Loucy (cell line): ENCODE measurements at regions not wholly inside any gene's neighbourhood (a gene's known extent, or its start where the extent isn't known, plus 50 kb on each side); places are given as distances from the start of the nearest gene placed in this dataset.
"Not testable (repeated sequence)": the region's sequence is repeated elsewhere in the genome, so short reads cannot be mapped to it uniquely, and the experiment has no call there.

ENCODE experiments used
- H2AFZ ChIP-seq: fragments of 200-600 bp; sonication (generic); 2 replicates; pipeline ENCODE4 v1.6.0; 2016; ENCODE audit warnings: antibody characterized with exemption, mild to moderate bottlenecking, low read length, moderate library complexity
- H3F3A ChIP-seq: fragments of 200-600 bp; 2 replicates; pipeline ENCODE4 v1.6.0; 2016; ENCODE audit warnings: antibody characterized with exemption, low read depth, mild to moderate bottlenecking
- H3K27me3 ChIP-seq: fragments of 200-600 bp; sonication (generic); 2 replicates; pipeline ENCODE4 v1.6.1; 2014; ENCODE audit warnings: low read length, mild to moderate bottlenecking; ENCODE audit not compliant: insufficient read depth, poor library complexity, severe bottlenecking
- H3K36me3 ChIP-seq: fragments of 200-600 bp; sonication (generic); 2 replicates; pipeline ENCODE4 v1.6.1; 2016; ENCODE audit warnings: low read length; ENCODE audit not compliant: insufficient read depth
- H3K4me1 ChIP-seq: fragments of 200-600 bp; sonication (generic); 2 replicates; pipeline ENCODE4 v1.5.1; 2014; ENCODE audit warnings: low read length, mild to moderate bottlenecking; ENCODE audit not compliant: insufficient read depth, poor library complexity, severe bottlenecking
- H3K4me2 ChIP-seq: fragments of 200-600 bp; sonication (generic); 2 replicates; pipeline ENCODE4 v1.6.0; 2014; ENCODE audit warnings: antibody characterized with exemption, low read length, low read depth, mild to moderate bottlenecking; ENCODE audit not compliant: poor library complexity, severe bottlenecking
- H3K4me3 ChIP-seq: fragments of 200-600 bp; sonication (generic); 2 replicates; pipeline ENCODE4 v1.5.1; 2014; ENCODE audit warnings: low read length, mild to moderate bottlenecking, mixed read lengths; ENCODE audit not compliant: poor library complexity, severe bottlenecking
- H3K79me2 ChIP-seq: fragments of 200-600 bp; sonication (generic); 2 replicates; pipeline ENCODE4 v1.6.1; 2014; ENCODE audit warnings: low read length; ENCODE audit not compliant: insufficient read depth
- H3K9ac ChIP-seq: fragments of 200-600 bp; sonication (generic); 2 replicates; pipeline ENCODE4 v1.6.0; 2014; ENCODE audit warnings: mild to moderate bottlenecking, low read depth, low read length, moderate library complexity; ENCODE audit not compliant: poor library complexity, severe bottlenecking
- H3K9me2 ChIP-seq: fragments of 200-600 bp; sonication (generic); replicated peaks from 2 replicates; pipeline ENCODE4 v1.6.1; 2016; ENCODE audit warnings: low read depth, low read length, mixed read lengths
- H3K9me3 ChIP-seq: fragments of 200-600 bp; sonication (generic); 2 replicates; pipeline ENCODE4 v1.6.1; 2014; ENCODE audit warnings: mild to moderate bottlenecking, antibody characterized with exemption, low read length, low read depth; ENCODE audit not compliant: insufficient read depth
- H4K20me1 ChIP-seq: fragments of 200-600 bp; sonication (generic); 2 replicates; pipeline ENCODE4 v1.6.0; 2014; ENCODE audit warnings: antibody characterized with exemption, low read length, mild to moderate bottlenecking; ENCODE audit not compliant: insufficient read depth, poor library complexity, severe bottlenecking
- EZH2phosphoT487 ChIP-seq: fragments of 200-600 bp; IDR thresholded peaks from 2 replicates; pipeline ENCODE4 v1.6.1; 2018; ENCODE audit warnings: antibody characterized with exemption, mild to moderate bottlenecking, moderate library complexity, borderline replicate concordance
- TF ChIP-seq, protein P1 (sequence below): fragments of 200-600 bp; sonication (generic); conservative IDR thresholded peaks from 2 replicates; pipeline ENCODE4 v1.5.1; 2014; ENCODE audit warnings: mild to moderate bottlenecking, antibody characterized with exemption, low read length

DNA sequence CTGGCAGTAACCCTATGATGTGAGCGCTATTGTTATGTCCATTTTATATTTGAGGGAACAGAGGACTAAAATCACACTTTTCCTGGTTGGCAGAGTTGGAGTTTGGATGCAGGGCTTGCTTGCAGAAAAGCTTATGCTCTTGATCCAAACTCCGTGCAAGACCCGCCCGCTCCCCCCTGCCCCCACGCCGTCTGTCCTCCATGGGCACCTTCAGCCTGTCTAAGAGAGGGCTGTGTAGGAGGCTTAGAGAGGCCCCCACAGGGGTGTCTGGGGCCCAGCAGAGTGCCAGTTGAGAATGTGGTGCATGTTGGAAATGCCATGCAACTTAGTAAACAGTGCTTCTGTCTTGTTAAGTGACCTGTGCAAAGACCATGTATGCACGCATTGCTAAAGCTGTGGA, 170.5 kb upstream of the NPY start:
- Histone ChIP-seq H2AFZ (no peak overlapping the region), H3K4me1 (peaks cover 18% of the 10 kb centered on the region), H3K27me3 (no peaks in the 10 kb centered on the region), H3K36me3 (no peaks in the 10 kb centered on the region), H3K9me2 (no peaks in the 10 kb centered on the region), H3K4me3 (no peak overlapping the region), H3K9me3 (no peaks in the 10 kb centered on the region), H3K79me2 (no peaks in the 10 kb centered on the region), H3K9ac (no peak overlapping the region), H4K20me1 (no peaks in the 10 kb centered on the region), H3F3A (no peaks in the 10 kb centered on the region), H3K4me2 (no peak overlapping the region)
- TF ChIP-seq, protein P1, sequence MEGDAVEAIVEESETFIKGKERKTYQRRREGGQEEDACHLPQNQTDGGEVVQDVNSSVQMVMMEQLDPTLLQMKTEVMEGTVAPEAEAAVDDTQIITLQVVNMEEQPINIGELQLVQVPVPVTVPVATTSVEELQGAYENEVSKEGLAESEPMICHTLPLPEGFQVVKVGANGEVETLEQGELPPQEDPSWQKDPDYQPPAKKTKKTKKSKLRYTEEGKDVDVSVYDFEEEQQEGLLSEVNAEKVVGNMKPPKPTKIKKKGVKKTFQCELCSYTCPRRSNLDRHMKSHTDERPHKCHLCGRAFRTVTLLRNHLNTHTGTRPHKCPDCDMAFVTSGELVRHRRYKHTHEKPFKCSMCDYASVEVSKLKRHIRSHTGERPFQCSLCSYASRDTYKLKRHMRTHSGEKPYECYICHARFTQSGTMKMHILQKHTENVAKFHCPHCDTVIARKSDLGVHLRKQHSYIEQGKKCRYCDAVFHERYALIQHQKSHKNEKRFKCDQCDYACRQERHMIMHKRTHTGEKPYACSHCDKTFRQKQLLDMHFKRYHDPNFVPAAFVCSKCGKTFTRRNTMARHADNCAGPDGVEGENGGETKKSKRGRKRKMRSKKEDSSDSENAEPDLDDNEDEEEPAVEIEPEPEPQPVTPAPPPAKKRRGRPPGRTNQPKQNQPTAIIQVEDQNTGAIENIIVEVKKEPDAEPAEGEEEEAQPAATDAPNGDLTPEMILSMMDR = no peak
- TF ChIP-seq EZH2phosphoT487 = no peak

- no peaks in the 10 kb centered on the region for H3F3A ChIP-seq
- H3K4me2 ChIP-seq = no peak overlapping the region
- H3K9ac ChIP-seq = no peak overlapping the region
- H3K4me1 ChIP-seq = no peaks in the 10 kb centered on the region
- no peaks in the 10 kb centered on the region for H3K9me3 ChIP-seq
- TF ChIP-seq, protein P1 = no peak
- TF ChIP-seq EZH2phosphoT487 = no peak
- no peaks in the 10 kb centered on the region for H3K36me3 ChIP-seq
- no peaks in the 10 kb centered on the region for H3K27me3 ChIP-seq
- no peaks in the 10 kb centered on the region for H3K79me2 ChIP-seq
- H2AFZ ChIP-seq = no peak overlapping the region
- no peak overlapping the region for H3K4me3 ChIP-seq
- no peaks in the 10 kb centered on the region for H4K20me1 ChIP-seq
- H3K9me2 ChIP-seq = no peaks in the 10 kb centered on the region
Measured at GRCh38 chr7:24115661-24116060, 168.3 kb upstream of the NPY start.

DNA sequence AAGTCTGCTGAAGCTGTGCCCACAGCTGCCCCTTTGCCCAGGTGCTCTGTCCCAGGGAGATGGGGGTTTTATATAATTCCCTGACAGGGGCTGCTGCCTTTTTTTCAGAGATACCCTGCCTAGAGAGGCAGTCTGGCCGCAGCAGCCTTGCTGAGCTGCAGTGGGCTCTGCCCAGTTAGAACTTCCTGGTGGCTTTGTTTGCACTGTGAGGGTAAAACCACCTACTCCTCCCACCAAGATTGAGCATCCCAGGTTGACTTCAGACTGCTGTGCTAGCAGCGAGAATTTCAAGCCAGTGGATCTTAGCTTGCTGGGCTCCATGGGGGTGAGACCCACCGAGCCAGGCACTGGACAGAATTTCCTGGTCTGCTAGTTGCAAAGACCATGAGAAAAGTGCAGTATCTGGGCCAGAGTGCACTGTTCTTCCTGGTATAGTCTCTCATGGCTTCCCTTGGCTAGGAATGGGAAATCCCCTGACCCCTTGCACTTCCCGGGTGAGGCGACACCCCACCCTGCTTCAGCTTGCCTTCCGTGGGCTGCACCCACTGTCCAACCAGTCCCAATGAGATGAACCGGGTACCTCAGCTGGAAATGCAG, 166.0 kb upstream of the NPY start:
- H3K4me2 ChIP-seq, H3K9me2 ChIP-seq, H3K36me3 ChIP-seq, H3K27me3 ChIP-seq, H3K4me3 ChIP-seq, H3K4me1 ChIP-seq, H3K9ac ChIP-seq, H3F3A ChIP-seq, H3K9me3 ChIP-seq, H3K79me2 ChIP-seq, H4K20me1 ChIP-seq: not testable (repeated sequence)
- peak overlapping the region; percentile 46; the same call in 1 of the 2 replicates for H2AFZ ChIP-seq

- H3K9me3 ChIP-seq = no peaks in the 10 kb centered on the region
Measured at GRCh38 chr7:24119852-24120251, 164.1 kb upstream of the NPY start.

More at GRCh38 chr7:24119852-24120251, 164.1 kb upstream of the NPY start:
- H3K36me3 ChIP-seq = no peaks in the 10 kb centered on the region
- no peaks in the 10 kb centered on the region for H3K4me1 ChIP-seq
- H3K4me3 ChIP-seq = no peak overlapping the region
- no peaks in the 10 kb centered on the region for H3K9me2 ChIP-seq
- H4K20me1 ChIP-seq = no peaks in the 10 kb centered on the region
- H3K79me2 ChIP-seq = no peaks in the 10 kb centered on the region
- H2AFZ ChIP-seq = no peak overlapping the region
- no peak overlapping the region for H3K9ac ChIP-seq
- no peaks in the 10 kb centered on the region for H3K27me3 ChIP-seq
- H3K4me2 ChIP-seq = no peak overlapping the region
- no peak for TF ChIP-seq EZH2phosphoT487
- TF ChIP-seq, protein P1 = no peak
- no peaks in the 10 kb centered on the region for H3F3A ChIP-seq
